ENCODE measurements at regions not wholly inside any gene's neighbourhood (a gene's known extent, or its start where the extent isn't known, plus 50 kb on each side); places are given as distances from the start of the nearest gene placed in this dataset.

GRCh38 chr9:19587678-19588077, 178.9 kb downstream of the ACER2 start:
- Histone ChIP-seq H3K4ac (ENCODE audit: low read depth, low read length) (no peak overlapping the region), H3K23ac (ENCODE audit: insufficient read length, low read depth, low read length) (no peak overlapping the region), H3K9me3 (ENCODE audit: control insufficient read depth, low read depth, low read length) (no peaks in the 10 kb centered on the region), H3K18ac (ENCODE audit: insufficient read length, low read depth, low read length) (no peak overlapping the region), H3K23me2 (ENCODE audit: insufficient read length, low read depth, low read length, poor library complexity, severe bottlenecking) (no peaks in the 10 kb centered on the region), H4K91ac (ENCODE audit: insufficient read length, low read depth, low read length) (no peak overlapping the region), H3T11ph (ENCODE audit: low read length) (no peak overlapping the region), H3K4me2 (ENCODE audit: insufficient read depth, insufficient read length, low read length) (no peak overlapping the region), H3K27ac (ENCODE audit: insufficient read length, low read depth, low read length) (no peak overlapping the region), H2AK5ac (ENCODE audit: insufficient read length, low read length) (no peak overlapping the region), H2BK12ac (ENCODE audit: insufficient read length, low read depth, low read length) (no peak overlapping the region), H3K79me1 (ENCODE audit: insufficient read depth, low read depth, low read length, poor library complexity, severe bottlenecking) (no peaks in the 10 kb centered on the region), H3K4me1 (ENCODE audit: insufficient read depth, low read length) (no peaks in the 10 kb centered on the region), H2BK15ac (ENCODE audit: low read depth, low read length) (no peak overlapping the region), H2BK5ac (ENCODE audit: insufficient read length, low read length) (no peak overlapping the region), H4K8ac (replicated peaks; ENCODE audit: insufficient read length, low read depth, low read length) (no peak overlapping the region), H3K79me2 (ENCODE audit: insufficient read depth, low read length) (no peaks in the 10 kb centered on the region), H3K56ac (ENCODE audit: insufficient read length, low read depth, low read length) (no peak overlapping the region), H2AFZ (ENCODE audit: low read length) (no peak overlapping the region), H2BK120ac (ENCODE audit: low read depth, low read length, poor library complexity, severe bottlenecking) (no peak overlapping the region), H4K5ac (ENCODE audit: insufficient read length, low read depth, low read length) (no peak overlapping the region), H4K20me1 (ENCODE audit: control insufficient read depth, insufficient read depth, insufficient read length) (no peaks in the 10 kb centered on the region), H2BK20ac (ENCODE audit: low read depth, low read length, poor library complexity, severe bottlenecking) (no peak overlapping the region), H3K9ac (ENCODE audit: extremely low read depth, insufficient read length, low read length) (no peak overlapping the region), H3K27me3 (ENCODE audit: insufficient read depth, low read length) (no peaks in the 10 kb centered on the region), H3K14ac (ENCODE audit: insufficient read depth, low read length) (no peak overlapping the region)
- no peak for DNase-seq
- Mint-ChIP-seq H3K36me3 (ENCODE audit: insufficient read depth in 1 of 3, low read depth in 3 of 3) (peaks cover 2 to 10% (median 6%) of the 10 kb centered on the region in 3 experiments; a peak in 5 of 7 replicates), H3K27me3 (ENCODE audit: low read depth) (no peaks in the 10 kb centered on the region), H3K9me3 (peaks cover 7 to 13% of the 10 kb centered on the region in 2 experiments), H3K27ac (no peak overlapping the region), H3K4me3 (no peak overlapping the region), H3K4me1 (peaks cover under 1 to 4% of the 10 kb centered on the region in 2 experiments; a peak in 3 of 4 replicates)
- WGBS (ENCODE audit: extremely low coverage, insufficient read length, low lambda C conversion rate): no CpG with 5 or more reads among the region's 1 CpG
- no peak for TF ChIP-seq CTCF (conservative IDR thresholded peaks at IDR 0.05)
